ENCODE measurements at regions not wholly inside any gene's neighbourhood (a gene's known extent, or its start where the extent isn't known, plus 50 kb on each side); places are given as distances from the start of the nearest gene placed in this dataset.

DNA sequence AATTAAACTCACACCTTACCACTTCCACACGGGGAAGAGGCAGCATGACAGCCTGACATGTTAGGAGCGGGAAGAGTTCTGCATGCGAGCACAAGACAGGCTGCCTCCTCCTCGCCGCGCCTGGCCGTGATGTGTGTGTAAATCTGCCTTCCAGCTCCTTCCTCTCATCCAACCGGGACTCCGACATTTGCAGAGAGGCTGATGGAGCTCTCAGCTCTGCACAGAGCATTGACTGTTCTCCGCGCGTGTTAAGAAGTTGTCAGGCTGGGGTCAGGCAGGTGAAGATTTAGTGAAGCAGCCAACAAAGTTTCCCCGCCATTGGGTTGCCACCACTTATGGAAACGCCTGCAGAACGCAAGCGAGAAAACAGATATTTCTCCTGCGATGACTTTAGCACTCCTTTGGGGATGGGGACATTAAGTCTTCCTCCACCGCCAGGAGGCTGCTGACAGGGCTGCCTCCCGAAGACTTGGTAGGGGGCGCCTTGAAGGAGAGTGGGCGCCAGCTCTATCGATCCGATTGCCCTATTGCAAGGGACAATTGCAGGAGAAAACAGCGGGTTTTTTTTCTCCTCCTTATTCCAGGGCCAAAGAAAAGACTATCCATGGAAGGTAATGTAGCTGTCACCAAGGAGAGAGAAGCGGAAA is 213.9 kb upstream of the TSHZ3 start:
- DNase-seq = no peak

DNA sequence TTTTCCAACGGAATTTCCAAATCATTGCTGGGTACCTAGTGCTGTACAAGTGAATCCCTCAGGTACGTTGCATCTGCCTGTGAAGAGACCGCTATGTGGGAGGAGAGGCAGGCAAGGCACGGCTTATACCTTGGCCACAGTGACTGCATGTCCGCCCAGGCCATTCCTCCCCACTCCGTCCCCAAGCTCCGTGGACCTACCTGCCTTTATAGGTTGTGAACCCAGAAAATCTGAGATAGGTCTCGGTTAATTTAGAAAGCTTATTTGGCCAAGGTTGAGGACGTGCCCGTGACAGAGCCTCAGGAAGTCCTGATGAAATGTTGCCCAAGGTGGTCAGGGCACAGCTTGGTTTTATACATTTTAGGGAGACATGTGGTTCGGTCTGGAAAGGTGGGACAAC is 218.5 kb upstream of the TSHZ3 start:
- DNase-seq = no peak

DNA sequence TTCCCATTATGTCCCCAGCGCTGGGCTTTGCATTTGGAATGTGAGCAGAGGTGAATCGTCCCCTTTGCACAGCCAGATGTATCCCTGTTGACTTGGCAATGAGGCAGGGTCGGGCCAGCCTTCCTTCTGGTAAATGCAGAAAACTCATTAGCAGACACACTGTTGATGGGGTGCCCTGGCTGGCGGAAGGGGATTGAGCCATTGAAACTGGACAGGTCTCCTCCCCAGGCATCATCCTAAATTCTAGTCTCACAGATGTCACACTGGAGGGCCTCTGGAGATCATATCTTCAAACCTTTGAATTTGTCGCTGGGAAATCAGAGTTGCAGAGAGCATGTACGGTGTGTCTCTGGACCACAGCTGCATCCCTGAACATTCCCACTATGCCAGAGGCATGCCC is 219.5 kb upstream of the TSHZ3 start:
- no peak for DNase-seq

DNA sequence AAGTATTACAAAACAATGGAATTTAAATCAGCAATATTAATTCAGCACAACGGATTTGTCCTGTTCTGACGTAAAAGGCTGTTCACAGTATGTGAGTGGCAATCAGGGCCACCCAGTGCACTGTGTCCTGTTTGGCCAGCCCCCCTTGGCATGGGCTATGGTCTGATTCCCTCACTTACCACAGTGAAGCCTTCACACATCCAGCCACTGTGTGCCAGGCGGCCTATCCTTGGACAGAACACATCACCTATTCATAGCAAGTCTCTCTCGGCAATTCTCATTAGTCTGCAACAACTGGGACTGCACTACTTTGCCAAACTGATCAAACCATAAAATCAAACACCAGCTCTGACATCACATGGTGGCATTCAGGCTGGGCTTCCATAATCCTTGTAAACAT is 221.5 kb upstream of the TSHZ3 start:
- DNase-seq = no peak

- no peak for DNase-seq
Observed at GRCh38 chr19:31572102-31572975, 223.1 kb upstream of the TSHZ3 start.

- no peak for DNase-seq
Observed at GRCh38 chr19:31572976-31573298, 223.7 kb upstream of the TSHZ3 start.

DNA sequence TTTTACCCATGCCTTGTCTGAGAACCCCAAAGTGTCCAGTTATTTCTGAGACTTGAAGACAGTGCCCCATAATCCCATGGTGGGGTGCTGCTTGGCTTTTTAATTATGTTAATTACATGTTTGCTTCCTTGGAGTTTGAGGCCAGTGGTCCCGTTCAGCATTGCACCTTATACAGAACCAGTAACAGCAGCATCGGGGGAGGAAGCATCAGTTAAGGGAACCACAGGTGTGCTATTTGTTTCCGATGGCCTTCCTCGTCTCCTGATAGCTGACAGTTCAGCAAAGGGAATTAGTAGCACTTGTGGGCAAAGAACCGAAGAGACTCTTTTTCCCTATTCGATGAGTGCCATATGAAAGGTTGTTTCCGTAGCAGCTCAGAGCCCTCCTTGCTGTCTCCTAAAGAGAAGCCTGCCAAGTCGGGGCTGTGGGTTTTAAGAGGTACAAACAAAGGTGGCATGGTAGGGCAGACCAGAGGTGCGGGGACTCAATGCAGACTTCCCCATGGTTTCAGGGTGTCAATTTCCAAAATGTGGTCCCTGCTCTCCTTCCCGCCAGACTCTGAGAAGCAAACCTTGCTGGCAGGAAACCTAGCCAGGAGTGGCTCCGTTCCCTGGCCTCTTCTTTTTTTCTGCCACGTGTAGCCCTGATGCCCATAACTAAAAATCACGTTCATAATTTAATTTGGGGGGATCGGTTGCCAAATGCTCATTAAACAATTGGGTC is 225.2 kb upstream of the TSHZ3 start:
- DNase-seq = no peak

DNA sequence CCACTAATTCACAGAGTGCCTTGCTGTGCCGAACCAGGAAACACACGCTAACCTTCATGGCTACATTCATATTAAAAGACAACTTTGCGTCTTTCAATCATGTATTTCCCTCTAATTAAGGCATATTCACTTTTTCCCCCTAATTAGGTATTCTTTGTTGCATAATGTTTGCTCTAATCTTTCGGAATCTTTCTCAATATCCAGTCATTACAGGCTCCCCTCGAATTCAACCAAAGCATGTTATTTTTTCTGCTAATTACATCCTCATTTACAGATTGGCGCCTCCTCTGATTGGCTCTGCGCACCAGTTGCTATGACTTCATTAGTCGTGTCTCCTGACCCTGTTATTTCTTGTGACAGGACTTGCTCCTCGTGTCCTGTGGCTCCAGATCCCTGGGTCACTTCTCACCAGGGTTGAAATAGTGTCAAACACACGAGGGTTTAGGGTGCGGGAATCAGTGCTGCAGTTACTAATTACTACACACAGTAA is 226.7 kb upstream of the TSHZ3 start:
- DNase-seq = no peak

GRCh38 chr19:31578326-31578725 is 229.1 kb upstream of the TSHZ3 start:
- no peak for DNase-seq

DNA sequence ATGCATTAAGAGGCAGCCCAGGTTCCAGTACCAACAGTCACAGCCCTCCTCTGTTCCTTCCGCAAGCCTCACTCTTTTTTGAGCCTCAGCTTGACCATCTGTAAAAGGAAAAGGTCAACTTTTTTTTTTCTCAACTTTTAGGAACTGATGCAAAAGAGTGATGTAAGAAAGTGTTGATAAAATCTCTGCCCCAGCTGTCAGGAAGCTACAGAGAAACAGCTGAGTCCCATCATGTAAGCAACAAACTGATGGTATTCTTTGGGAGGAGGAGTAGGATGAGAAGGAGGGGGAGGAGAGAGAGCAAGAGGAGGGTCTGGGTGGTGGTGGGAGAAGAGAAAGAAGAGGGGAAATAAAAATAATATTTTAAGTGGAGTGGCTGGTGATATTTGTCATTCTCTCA is 233.9 kb upstream of the TSHZ3 start:
- DNase-seq = no peak

DNA sequence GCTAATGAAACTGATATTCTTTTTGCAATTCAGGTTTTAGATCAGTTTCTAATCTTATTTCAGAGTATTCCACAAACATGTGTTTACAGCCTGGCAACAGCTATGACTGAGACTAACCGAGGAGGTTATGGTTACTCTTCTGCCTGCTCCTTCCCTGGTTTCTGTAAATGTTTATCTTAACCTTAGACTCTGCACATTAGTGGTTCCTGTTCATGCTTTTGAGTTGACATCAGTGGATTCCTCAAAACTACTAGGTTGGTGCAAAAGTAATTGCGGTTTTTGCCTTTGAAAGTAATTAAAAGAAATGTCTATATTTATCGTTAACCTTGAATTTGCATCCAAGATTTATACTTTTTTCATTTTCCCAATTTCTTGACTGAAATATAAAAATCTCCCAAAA is 237.0 kb upstream of the TSHZ3 start:
- DNase-seq = no peak

DNA sequence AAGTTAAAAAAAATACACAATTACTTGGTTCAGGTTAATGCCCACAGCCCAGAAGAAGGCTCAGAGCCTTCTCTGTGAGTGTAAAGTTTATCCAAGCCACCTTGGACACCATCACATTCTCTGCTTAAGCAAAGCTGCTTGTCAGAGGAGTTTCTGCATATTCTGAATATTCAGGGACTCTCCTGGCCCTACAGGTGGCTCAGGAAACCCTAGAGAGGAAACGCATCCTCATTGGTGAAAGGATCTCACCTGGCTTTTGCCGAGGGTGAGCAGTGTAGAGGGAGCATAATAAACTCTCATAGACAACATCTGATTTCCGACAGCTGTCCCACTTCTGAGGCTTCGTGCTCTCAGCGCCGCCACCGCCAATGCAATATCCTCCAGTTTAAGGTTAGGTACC is 239.9 kb upstream of the TSHZ3 start:
- no peak for DNase-seq

GRCh38 chr19:31591258-31591657 is 242.0 kb upstream of the TSHZ3 start:
- DNase-seq = no peak

GRCh38 chr19:31592456-31592855 is 243.2 kb upstream of the TSHZ3 start:
- DNase-seq = no peak

DNA sequence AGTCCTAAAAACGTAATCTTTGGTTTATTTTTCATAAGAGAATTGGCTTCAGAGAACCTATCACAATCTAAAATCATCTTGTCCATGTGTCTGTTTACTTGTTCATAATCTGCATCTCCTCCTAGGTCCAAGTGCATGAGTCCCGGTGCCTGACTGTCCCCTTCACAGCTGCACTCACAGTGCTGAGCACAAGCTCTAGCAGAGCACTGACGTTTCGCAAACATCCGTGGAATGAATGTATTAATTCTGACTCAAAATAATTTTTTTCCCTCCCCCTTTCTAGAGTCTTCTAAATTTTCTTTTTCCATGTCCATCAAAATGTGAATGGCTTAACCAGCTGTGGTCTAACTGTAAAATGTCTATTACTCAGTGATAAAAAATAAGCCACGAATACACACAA is 245.5 kb upstream of the TSHZ3 start:
- no peak for DNase-seq

- no peak for DNase-seq
Observed at GRCh38 chr19:31595521-31595920, 246.3 kb upstream of the TSHZ3 start.

GRCh38 chr19:31596751-31597150 is 247.5 kb upstream of the TSHZ3 start:
- DNase-seq = no peak

GRCh38 chr19:31597616-31598015 is 248.4 kb upstream of the TSHZ3 start:
- no peak for DNase-seq

DNA sequence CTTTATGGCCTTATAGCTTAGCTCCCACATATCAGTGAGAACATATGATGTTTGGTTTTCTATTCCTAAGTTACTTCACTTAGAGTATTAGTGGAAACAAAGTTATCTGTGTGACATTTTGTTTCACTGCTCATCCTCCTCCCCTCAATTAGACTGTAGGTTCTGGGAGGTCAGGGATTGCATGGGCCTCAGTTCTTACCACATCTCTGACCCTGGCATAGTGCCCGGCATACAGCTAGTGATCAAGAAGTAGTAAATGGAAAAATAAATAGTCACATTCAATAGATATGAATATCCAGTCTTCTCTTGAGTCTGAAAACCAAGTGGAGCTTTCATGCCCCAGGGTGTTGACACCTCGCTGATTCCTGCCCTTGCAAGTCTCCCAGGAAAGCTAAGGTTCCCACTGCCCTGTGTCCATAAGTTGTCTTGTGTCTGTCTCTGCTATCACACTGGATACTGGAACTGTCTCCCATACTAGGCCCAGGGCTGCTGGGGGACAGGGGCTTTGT is 249.5 kb upstream of the TSHZ3 start:
- DNase-seq = no peak

DNA sequence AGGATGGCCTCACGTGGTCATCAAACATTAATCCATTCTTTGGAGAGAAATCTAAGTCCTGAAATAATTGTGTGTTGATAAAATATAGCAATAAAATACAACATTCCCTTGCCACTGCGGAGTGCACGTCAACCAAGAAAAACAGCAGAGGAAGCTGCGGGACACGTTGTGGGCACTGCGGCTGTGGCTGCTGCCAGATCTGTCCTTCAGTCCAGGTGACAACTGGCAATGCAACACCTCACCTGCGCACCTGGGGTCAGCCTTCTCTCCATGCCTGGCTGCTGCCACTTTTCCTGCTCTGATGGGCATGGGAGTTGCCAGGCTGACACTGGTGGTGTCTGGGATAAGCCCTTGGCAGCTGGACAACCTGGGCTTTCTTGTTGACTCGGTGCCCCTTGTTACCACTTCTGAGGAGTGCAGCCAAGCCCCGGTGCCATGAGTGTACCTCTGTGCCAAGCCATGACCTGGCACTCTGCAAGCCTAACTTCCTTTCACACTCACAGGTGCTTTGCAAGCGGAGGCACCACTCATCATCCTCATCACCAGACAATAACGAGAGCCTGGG is 251.6 kb upstream of the TSHZ3 start:
- no peak for DNase-seq

DNA sequence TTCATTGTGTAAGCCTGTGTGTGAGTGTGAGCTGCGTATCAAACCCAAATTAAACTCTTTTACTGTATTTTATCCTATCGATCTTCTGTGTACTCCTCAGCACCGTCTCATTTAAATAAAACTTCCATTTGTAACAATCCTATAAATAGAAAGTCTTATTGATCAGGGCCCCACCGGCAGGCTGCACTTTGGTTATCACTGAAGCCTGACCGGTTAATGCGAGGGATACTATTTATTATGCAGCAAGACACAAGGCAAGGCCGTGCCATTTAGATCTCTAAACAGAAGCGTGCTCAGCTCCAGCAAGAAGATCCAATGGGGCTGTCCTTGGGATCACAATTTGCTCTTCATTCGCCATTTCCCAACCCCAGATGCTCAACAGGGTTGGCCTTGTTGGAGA is 252.6 kb upstream of the TSHZ3 start:
- no peak for DNase-seq

- DNase-seq = no peak
Observed at GRCh38 chr19:31602548-31602947, 253.3 kb upstream of the TSHZ3 start.

GRCh38 chr19:31604493-31605040 is 255.3 kb upstream of the TSHZ3 start:
- no peak for DNase-seq
